Lung (tissue), 11 donors: ENCODE measurements at regions not wholly inside any gene's neighbourhood (a gene's known extent, or its start where the extent isn't known, plus 50 kb on each side); places are given as distances from the start of the nearest gene placed in this dataset.

Experiments
- ATAC-seq: fragments of 200-7000 bp; cut with Tn5 transposase; one replicate; pipeline ENCODE4 v1.9.1; 2020; ENCODE audit warnings: moderate number of reproducible peaks; ENCODE audit not compliant: insufficient read depth, low FRiP score
- DNase-seq, 3 donors: peaks; one replicate each; pipeline ENCODE4 v3.0.0-alpha.2; 2013 to 2017
- H3K27ac ChIP-seq, 2 donors: one replicate each; pipeline ENCODE4 v1.5.1; 2013; ENCODE audit warnings: mild to moderate bottlenecking in 2 of 2, moderate library complexity in 2 of 2, control low read depth in 1 of 2, inconsistent platforms in 1 of 2, low read depth in 1 of 2, low read length in 1 of 2
- H3K27me3 ChIP-seq, 3 donors: one replicate each; pipeline ENCODE4 v1.5.1; 2013; ENCODE audit warnings: low read length in 2 of 3; ENCODE audit not compliant: control insufficient read depth in 3 of 3, insufficient read depth in 3 of 3
- H3K36me3 ChIP-seq, 4 donors: one replicate each; pipeline ENCODE4 v1.5.1; 2013; ENCODE audit warnings: low read length in 4 of 4, mild to moderate bottlenecking in 1 of 4, moderate library complexity in 1 of 4; ENCODE audit not compliant: control insufficient read depth in 4 of 4, insufficient read depth in 4 of 4
- H3K4me1 ChIP-seq, 5 donors: one replicate each; pipeline ENCODE4 v1.5.1; 2013; ENCODE audit warnings: low read length in 5 of 5, mild to moderate bottlenecking in 2 of 5, moderate library complexity in 1 of 5; ENCODE audit not compliant: control insufficient read depth in 5 of 5, insufficient read depth in 5 of 5
- H3K4me3 ChIP-seq: one replicate; pipeline ENCODE4 v1.5.1; 2013; ENCODE audit warnings: mild to moderate bottlenecking, control low read depth, moderate library complexity
- H3K9ac ChIP-seq, 2 donors: one replicate each; pipeline ENCODE4 v1.5.1; 2013; ENCODE audit warnings: low read length in 2 of 2, control low read depth in 1 of 2; ENCODE audit not compliant: insufficient read depth in 1 of 2
- H3K9me3 ChIP-seq, 4 donors: one replicate each; pipeline ENCODE4 v1.5.1; 2013; ENCODE audit warnings: low read length in 3 of 4, mild to moderate bottlenecking in 1 of 4, moderate library complexity in 1 of 4; ENCODE audit not compliant: control insufficient read depth in 4 of 4, insufficient read depth in 3 of 4
- WGBS, 2 donors: extraction: QIAGEN DNeasy Blood & Tissue Kit; methylation state at CpG; one replicate each; pipeline ENCODE4 v1.1.7; 2013; 5-methylcytosine and 5-hydroxymethylcytosine counted together
- TF ChIP-seq, protein P1 (sequence below): IDR thresholded peaks from 2 replicates; pipeline ENCODE4 v1.5.1; 2012; ENCODE audit warnings: mild to moderate bottlenecking; ENCODE audit errors: control extremely low read depth, extremely low read depth
- donor health status: control.
- donor health status: control.
- donor health status: Bipolar disorder and iron deficiency.
- donor health status: healthy.
- donor health status: DM: yes; HTN: yes; CAD: no.

GRCh38 chr5:173411791-173412555 lies 83.8 kb upstream of the STC2 start:
- H3K27ac ChIP-seq: no peak overlapping the region

DNA sequence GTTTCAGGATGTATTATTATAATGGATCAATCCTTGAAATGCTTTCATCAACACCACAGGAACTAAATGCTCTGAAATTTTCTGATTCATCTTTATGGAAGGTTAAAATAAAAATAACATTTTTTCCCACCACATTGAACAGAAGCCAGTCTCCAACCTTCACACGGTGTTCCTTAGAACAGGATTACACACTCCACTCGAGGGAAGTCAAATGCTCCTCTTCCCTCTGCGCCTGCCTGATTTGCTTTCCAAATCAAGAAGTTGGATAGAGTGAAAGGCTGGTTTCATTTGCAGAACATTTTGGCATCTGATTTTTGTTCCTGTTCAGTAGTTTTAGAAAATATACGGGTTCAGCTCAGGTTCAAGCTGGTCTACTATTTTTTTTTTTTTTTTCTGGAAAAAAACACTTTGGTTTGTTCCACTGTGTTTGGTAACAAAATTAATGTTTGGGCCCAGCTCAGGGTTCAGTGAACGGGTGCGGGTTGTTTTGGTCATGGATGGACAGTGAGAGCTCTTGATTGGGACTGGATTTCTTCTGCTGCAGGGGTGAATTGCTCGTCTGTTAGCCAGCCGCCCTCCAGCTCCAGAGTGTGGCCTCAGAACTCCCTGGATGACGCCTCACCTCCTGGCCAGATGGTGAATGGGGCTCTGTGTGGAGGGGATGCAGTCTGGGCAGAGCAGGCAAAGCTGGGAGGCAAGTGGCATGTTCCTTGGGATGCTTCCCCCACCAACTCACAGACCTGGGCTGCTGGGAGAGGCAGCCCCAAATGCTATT lies 82.4 kb upstream of the STC2 start:
- WGBS, 2 donors: 88 to 92% methylated on average over 9 of the region's 9 CpGs
- TF ChIP-seq, protein P1, sequence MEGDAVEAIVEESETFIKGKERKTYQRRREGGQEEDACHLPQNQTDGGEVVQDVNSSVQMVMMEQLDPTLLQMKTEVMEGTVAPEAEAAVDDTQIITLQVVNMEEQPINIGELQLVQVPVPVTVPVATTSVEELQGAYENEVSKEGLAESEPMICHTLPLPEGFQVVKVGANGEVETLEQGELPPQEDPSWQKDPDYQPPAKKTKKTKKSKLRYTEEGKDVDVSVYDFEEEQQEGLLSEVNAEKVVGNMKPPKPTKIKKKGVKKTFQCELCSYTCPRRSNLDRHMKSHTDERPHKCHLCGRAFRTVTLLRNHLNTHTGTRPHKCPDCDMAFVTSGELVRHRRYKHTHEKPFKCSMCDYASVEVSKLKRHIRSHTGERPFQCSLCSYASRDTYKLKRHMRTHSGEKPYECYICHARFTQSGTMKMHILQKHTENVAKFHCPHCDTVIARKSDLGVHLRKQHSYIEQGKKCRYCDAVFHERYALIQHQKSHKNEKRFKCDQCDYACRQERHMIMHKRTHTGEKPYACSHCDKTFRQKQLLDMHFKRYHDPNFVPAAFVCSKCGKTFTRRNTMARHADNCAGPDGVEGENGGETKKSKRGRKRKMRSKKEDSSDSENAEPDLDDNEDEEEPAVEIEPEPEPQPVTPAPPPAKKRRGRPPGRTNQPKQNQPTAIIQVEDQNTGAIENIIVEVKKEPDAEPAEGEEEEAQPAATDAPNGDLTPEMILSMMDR: no peak

More at GRCh38 chr5:173411791-173412555, 83.8 kb upstream of the STC2 start:
- no peak for DNase-seq
- Histone ChIP-seq H3K4me3 (no peak overlapping the region), H3K36me3 (no peaks in the 10 kb centered on the region), H3K9me3 (peaks cover 0 to 5% (median 0%) of the 10 kb centered on the region in 4 donors), H3K27me3 (no peaks in the 10 kb centered on the region), H3K9ac (no peak overlapping the region), H3K4me1 (peaks cover 0 to 14% (median 0%) of the 10 kb centered on the region in 5 donors)
- 63 to 80% methylated on average over 10 of the region's 10 CpGs for WGBS, 2 donors
- ATAC-seq: no peak
- TF ChIP-seq, protein P1: no peak

GRCh38 chr5:173408946-173409345 lies 80.7 kb upstream of the STC2 start:
- H3K9ac ChIP-seq: no peak overlapping the region
- H3K36me3 ChIP-seq: no peaks in the 10 kb centered on the region
- TF ChIP-seq, protein P1: no peak
- DNase-seq (peak in 1 of 3 donors; percentile 32), ATAC-seq (no peak)
- no peak overlapping the region for H3K27ac ChIP-seq
- 55 to 77% methylated on average over 1 of the region's 1 CpG for WGBS, 2 donors
- H3K4me1 ChIP-seq: peaks cover 0 to 14% (median 0%) of the 10 kb centered on the region in 5 donors
- no peak overlapping the region for H3K4me3 ChIP-seq
- H3K9me3 ChIP-seq: peaks cover 0 to 4% (median 0%) of the 10 kb centered on the region in 4 donors
- no peaks in the 10 kb centered on the region for H3K27me3 ChIP-seq

More for the DNA sequence above, 82.4 kb upstream of the STC2 start:
- peaks cover 0 to 4% (median 0%) of the 10 kb centered on the region in 4 donors for H3K9me3 ChIP-seq
- H3K36me3 ChIP-seq: no peaks in the 10 kb centered on the region
- H3K4me3 ChIP-seq: no peak overlapping the region
- H3K4me1 ChIP-seq: peaks cover 0 to 14% (median 0%) of the 10 kb centered on the region in 5 donors
- no peak overlapping the region for H3K9ac ChIP-seq
- no peak overlapping the region for H3K27ac ChIP-seq
- no peaks in the 10 kb centered on the region for H3K27me3 ChIP-seq
- ATAC-seq (no peak), DNase-seq (no peak)
